ENCODE measurements at regions not wholly inside any gene's neighbourhood (a gene's known extent, or its start where the extent isn't known, plus 50 kb on each side); places are given as distances from the start of the nearest gene placed in this dataset.

DNA sequence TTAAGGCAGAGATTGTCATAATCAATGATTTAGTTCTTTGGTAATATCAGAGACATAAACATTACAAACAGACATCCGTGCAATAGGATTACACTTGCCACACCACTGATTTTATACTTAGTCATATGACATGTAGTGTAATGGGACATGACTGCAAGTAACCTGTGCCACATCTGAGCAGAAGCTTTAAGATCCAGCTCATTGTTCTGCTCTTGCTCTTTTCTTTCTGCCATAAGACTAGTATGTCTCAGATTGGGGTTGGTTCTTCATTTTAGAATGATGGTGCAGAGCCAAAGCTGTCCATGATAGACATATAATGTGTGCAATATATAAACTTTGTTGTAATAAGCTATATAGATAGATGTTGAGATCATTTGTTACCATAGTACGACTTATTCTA is 119.7 kb upstream of the SEMA3A start:
- no peak overlapping the region for H3K4me3 ChIP-seq (replicated peaks; ENCODE audit: low read depth, low read length)
- DNase-seq (ENCODE audit: extremely low read depth, low read depth): no peak

DNA sequence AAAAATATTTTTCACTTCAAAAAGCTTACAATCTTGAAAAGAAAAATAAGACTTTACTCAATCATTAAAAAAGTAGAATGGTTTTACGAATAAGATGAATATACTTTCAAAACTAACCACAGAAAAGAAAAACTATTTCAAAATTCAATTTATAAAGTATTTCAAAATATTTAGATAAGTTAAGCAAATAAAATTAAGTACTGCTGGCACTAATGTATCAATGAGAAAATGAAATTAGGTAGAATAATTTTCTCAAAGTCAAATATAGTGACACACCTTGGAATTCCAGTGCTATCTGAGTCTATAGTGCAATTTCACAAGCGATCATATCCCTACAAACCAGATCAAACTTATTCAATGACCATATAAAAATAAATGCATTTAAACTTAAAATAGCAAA is 109.8 kb upstream of the SEMA3A start:
- H3K4me3 ChIP-seq (replicated peaks; ENCODE audit: low read depth, low read length): no peak overlapping the region
- TF ChIP-seq, protein P1, sequence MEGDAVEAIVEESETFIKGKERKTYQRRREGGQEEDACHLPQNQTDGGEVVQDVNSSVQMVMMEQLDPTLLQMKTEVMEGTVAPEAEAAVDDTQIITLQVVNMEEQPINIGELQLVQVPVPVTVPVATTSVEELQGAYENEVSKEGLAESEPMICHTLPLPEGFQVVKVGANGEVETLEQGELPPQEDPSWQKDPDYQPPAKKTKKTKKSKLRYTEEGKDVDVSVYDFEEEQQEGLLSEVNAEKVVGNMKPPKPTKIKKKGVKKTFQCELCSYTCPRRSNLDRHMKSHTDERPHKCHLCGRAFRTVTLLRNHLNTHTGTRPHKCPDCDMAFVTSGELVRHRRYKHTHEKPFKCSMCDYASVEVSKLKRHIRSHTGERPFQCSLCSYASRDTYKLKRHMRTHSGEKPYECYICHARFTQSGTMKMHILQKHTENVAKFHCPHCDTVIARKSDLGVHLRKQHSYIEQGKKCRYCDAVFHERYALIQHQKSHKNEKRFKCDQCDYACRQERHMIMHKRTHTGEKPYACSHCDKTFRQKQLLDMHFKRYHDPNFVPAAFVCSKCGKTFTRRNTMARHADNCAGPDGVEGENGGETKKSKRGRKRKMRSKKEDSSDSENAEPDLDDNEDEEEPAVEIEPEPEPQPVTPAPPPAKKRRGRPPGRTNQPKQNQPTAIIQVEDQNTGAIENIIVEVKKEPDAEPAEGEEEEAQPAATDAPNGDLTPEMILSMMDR (IDR thresholded peaks at IDR 0.05; ENCODE audit: low read depth, low read length, missing control alignments): no peak
- no peak for DNase-seq (ENCODE audit: extremely low read depth, low read depth)

More for the DNA sequence above, 119.7 kb upstream of the SEMA3A start:
- TF ChIP-seq, protein P1 (IDR thresholded peaks at IDR 0.05; ENCODE audit: low read depth, low read length, missing control alignments): no peak

GRCh38 chr7:84302949-84303348 is 108.4 kb upstream of the SEMA3A start:
- H3K4me3 ChIP-seq (replicated peaks; ENCODE audit: low read depth, low read length): no peak overlapping the region
- DNase-seq (ENCODE audit: extremely low read depth, low read depth): no peak
- TF ChIP-seq, protein P1 (IDR thresholded peaks at IDR 0.05; ENCODE audit: low read depth, low read length, missing control alignments): no peak

GRCh38 chr7:84297616-84298015 is 103.0 kb upstream of the SEMA3A start:
- no peak for DNase-seq (ENCODE audit: extremely low read depth, low read depth)
- no peak overlapping the region for H3K4me3 ChIP-seq (replicated peaks; ENCODE audit: low read depth, low read length)
- TF ChIP-seq, protein P1 (IDR thresholded peaks at IDR 0.05; ENCODE audit: low read depth, low read length, missing control alignments): no peak

GRCh38 chr7:84294847-84295455 is 100.4 kb upstream of the SEMA3A start:
- TF ChIP-seq, protein P1 (IDR thresholded peaks at IDR 0.05; ENCODE audit: low read depth, low read length, missing control alignments): no peak
- no peak for DNase-seq (ENCODE audit: extremely low read depth, low read depth)
- H3K4me3 ChIP-seq (replicated peaks; ENCODE audit: low read depth, low read length): no peak overlapping the region

DNA sequence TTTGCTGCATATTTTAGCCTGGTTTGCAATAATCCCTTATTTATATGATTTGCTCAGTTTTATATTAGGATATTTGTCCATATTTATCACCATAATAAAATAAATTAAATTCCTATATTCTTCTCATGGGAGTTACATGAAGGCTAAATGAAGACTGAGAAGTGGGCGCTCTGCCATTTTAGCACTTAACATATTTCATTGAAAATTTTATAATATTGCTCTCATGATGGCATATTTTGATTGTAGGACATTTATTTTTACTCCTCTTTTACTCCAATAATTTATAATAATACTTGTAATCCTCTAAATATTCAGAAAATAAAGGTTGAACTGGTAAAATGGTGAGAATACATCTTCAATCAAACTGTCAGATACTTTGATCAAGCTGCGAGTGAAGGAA is 99.8 kb upstream of the SEMA3A start:
- TF ChIP-seq, protein P1 (IDR thresholded peaks at IDR 0.05; ENCODE audit: low read depth, low read length, missing control alignments): no peak
- H3K4me3 ChIP-seq (replicated peaks; ENCODE audit: low read depth, low read length): no peak overlapping the region
- DNase-seq (ENCODE audit: extremely low read depth, low read depth): no peak

- H3K4me3 ChIP-seq (replicated peaks; ENCODE audit: low read depth, low read length): no peak overlapping the region
- TF ChIP-seq, protein P1 (IDR thresholded peaks at IDR 0.05; ENCODE audit: low read depth, low read length, missing control alignments): no peak
- no peak for DNase-seq (ENCODE audit: extremely low read depth, low read depth)
These were observed 97.2 kb upstream of the SEMA3A start for GRCh38 chr7:84291756-84292155.

Measured in HFF-Myc (cell line).